ENCODE measurements at regions not wholly inside any gene's neighbourhood (a gene's known extent, or its start where the extent isn't known, plus 50 kb on each side); places are given as distances from the start of the nearest gene placed in this dataset.
"Not testable (repeated sequence)": the region's sequence is repeated elsewhere in the genome, so short reads cannot be mapped to it uniquely, and the experiment has no call there.

DNA sequence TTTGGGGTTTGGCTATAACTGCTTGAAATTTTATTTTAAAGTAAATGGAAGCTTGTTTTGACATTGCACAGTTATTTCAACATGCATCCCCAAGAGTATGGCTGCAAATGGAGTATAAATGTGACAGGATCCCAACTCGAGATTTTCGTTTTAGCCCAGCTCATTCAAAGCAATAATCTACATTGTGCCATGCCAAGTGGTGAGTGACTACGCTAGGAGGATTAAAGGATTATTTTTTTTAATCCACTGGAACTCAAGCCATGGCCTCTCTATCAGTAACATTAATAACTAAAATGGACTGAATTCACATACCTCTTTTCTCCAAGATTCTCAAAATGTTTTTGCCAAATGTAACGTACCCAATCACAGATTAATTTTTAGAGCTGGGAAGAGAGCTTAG lies 60.6 kb upstream of the AUTS2 start:
- H3K27ac ChIP-seq = no peak overlapping the region
- no peak for DNase-seq (ENCODE audit: low read depth, low spot score)

DNA sequence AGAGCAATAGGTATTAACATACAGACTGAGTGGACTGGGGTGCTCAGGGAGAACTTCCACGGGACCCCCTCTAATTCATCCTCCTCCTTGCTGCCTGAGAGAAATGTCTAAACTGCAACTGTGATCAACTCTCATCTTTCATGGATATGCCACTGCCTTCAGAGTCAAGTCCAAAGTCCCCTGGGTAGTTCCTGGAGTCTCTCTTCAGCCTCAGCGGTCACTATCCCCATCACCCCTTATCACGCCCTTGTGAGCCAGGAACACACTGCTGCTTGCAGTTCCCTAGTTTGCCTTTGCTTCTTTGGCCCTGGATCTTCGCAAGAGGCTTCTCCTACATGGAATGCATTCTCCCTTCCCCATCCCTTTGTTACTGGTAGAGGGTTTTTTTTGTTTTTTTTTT lies 58.7 kb upstream of the AUTS2 start:
- no peak for DNase-seq (ENCODE audit: low read depth, low spot score)
- H3K27ac ChIP-seq = no peak overlapping the region

DNA sequence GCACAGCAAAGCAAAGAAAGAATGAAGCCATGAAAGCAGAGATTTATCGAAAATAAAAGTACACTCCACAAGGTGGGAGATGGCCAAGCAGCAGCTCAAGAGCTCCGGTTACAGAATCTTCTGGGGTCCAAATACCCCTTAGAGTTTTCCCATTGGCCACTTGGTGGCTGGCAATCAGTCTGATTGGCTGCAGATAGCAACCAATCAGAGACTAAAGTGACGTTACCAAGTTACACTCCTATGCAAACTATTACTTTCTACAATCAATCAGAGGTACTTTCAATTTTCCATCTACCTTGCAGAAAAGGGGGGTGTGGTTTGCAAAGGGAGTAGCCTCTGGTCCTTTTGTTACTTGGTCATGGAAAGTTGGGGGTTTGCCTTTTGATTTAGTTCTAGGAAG lies 58.0 kb upstream of the AUTS2 start:
- H3K27ac ChIP-seq = no peak overlapping the region
- no peak for DNase-seq (ENCODE audit: low read depth, low spot score)

DNA sequence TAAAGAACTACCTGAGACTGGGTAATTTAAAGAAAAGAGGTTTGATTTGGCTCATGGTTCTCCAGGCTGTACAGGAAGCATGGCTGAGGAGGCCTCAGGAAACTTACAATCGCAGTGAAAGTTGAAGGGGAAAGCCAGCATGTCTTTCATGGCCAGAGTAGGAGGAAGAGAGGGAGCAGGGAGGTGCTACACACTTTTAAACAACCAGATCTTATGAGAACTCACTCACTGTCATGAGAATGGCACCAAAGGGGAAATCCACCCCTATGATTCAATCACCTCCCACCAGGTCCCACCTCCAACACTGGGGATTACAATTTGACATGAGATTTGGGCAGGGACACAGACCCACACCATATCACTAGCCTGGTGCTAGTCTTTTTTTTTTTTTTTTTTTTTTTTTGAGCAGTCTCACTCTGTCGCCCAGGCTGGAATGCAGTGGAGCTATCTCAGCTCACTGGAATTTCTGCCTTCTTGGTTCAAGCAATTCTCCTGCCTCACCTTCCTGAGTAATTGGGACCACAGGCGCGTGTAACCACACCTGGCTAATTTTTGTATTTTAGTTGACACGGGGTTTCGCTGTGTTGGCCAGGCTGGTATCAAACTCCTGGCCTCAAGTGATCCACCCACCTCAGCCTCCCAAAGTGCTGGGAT lies 56.4 kb upstream of the AUTS2 start:
- H3K27ac ChIP-seq; DNase-seq (ENCODE audit: low read depth, low spot score): not testable (repeated sequence)

DNA sequence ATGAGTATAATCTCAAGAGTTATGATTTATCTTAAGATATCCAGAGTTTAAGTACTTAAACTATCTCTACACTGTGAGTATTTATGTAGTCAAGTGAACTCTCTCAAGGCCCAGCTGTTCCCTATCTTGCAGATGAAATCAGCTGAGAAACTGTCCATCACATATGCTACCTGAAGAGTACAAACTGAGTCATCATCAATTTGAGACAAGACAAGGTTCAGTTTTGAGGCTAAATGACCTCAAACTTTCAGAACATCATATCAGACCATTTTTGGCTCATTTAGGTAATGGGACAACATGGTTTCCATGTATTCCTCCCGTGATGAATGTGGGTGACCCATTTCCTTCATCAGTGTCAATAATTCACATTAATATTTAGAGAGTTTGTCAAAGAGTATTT lies 53.1 kb upstream of the AUTS2 start:
- no peak for DNase-seq (ENCODE audit: low read depth, low spot score)
- no peak overlapping the region for H3K27ac ChIP-seq

Data from epithelial cell of prostate (primary cell).